NT2/D1 (cell line): ENCODE measurements at regions not wholly inside any gene's neighbourhood (a gene's known extent, or its start where the extent isn't known, plus 50 kb on each side); places are given as distances from the start of the nearest gene placed in this dataset.

Experiments used
- YY1 ChIP-seq: IDR thresholded peaks from 2 replicates; pipeline ENCODE4 v1.6.1; 2011; ENCODE audit not compliant: insufficient read length, insufficient read depth
- ZNF274 ChIP-seq: IDR thresholded peaks from 2 replicates; pipeline ENCODE4 v1.6.1; 2011; ENCODE audit warnings: mild to moderate bottlenecking, low read depth, low read length

- no peak for TF ChIP-seq YY1
- TF ChIP-seq ZNF274 = no peak
These were observed 346.7 kb downstream of the TRIML1 start for GRCh38 chr4:188485906-188486305.
